H1 (cell line): ENCODE measurements at regions not wholly inside any gene's neighbourhood (a gene's known extent, or its start where the extent isn't known, plus 50 kb on each side); places are given as distances from the start of the nearest gene placed in this dataset.

ENCODE experiments used
- CHD7 ChIP-seq: fragments of 300-600 bp; sonication (generic); IDR thresholded peaks from 2 replicates; pipeline ENCODE4 v1.7.1; 2012; ENCODE audit warnings: low read length, moderate library complexity, mild to moderate bottlenecking, inconsistent platforms; ENCODE audit not compliant: insufficient replicate concordance
- ZNF274 ChIP-seq: IDR thresholded peaks from 2 replicates; pipeline ENCODE4 v1.7.0; 2012; ENCODE audit warnings: low read length, borderline replicate concordance; ENCODE audit errors: extremely low read depth

GRCh38 chr3:194816748-194817591 lies 131.3 kb downstream of the FAM43A start (continued):
- TF ChIP-seq ZNF274 (no peak), CHD7 (no peak)
